Urothelium cell line (cell line): ENCODE measurements at regions not wholly inside any gene's neighbourhood (a gene's known extent, or its start where the extent isn't known, plus 50 kb on each side); places are given as distances from the start of the nearest gene placed in this dataset.
"Not testable (repeated sequence)": the region's sequence is repeated elsewhere in the genome, so short reads cannot be mapped to it uniquely, and the experiment has no call there.

Source experiments
- DNase-seq: peaks from one replicate; pipeline ENCODE4 v3.0.0; 2011; ENCODE audit warnings: low spot score, mixed read lengths
- FAIRE-seq: peaks from 2 replicates; lab custom pipeline; 2011; peaks lifted over from hg19 to GRCh38; lab: Jason Lieb, UNC

GRCh38 chr20:22529150-22530019 is 55.0 kb downstream of the FOXA2 start:
- FAIRE-seq: no peak
- DNase-seq: no peak

DNA sequence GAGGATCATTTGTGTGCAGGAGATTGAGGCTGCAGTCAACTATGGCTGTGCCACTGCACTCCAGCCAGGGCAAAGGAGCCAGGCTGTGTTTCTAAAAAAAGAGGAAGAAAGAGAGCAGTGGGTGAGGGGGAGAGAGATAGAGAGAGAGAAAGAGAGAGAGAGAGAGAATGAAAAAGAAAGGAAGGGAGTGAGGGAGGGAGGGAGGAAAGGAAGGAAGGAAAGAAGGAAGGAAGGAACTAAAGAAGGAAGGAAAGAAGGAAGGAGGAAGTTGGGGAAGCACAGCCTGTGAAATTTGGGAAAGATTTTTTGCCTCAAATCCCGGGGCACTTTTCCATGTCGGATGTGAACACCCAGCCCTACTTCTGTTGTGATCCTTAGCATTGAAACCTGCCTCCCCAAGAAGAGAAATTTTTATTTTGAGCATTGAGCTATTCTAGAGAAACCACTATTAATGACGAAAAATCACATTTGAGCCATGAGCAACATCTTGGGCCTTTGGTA is 57.8 kb downstream of the FOXA2 start:
- DNase-seq: no peak
- FAIRE-seq: no peak

DNA sequence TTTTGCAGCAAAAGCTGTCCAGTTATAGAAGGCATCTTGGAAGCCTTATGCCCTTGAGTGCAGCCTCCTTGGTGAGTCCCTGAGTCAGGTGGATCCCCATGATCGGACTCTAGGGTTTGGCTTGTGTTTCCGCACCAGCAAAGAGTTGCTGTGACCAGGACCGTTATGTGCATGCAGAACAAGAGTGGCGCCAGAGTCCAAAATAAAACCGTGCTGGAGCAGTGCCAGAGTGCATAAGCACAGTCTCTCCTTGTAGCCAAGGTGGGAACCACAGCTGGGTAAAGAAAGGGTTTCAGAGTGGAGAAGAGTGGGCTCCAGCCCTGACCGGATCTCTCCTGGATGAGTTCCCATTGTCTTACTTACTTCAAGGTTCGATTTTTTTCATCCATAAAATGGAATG is 58.6 kb downstream of the FOXA2 start:
- FAIRE-seq (no peak), DNase-seq (no peak)

- DNase-seq: no peak
- no peak for FAIRE-seq
Observed at GRCh38 chr20:22525069-22525820, 59.1 kb downstream of the FOXA2 start.

GRCh38 chr20:22524393-22525015 is 59.9 kb downstream of the FOXA2 start:
- FAIRE-seq (no peak), DNase-seq (no peak)

GRCh38 chr20:22523499-22524392 is 60.6 kb downstream of the FOXA2 start:
- no peak for DNase-seq
- no peak for FAIRE-seq

DNA sequence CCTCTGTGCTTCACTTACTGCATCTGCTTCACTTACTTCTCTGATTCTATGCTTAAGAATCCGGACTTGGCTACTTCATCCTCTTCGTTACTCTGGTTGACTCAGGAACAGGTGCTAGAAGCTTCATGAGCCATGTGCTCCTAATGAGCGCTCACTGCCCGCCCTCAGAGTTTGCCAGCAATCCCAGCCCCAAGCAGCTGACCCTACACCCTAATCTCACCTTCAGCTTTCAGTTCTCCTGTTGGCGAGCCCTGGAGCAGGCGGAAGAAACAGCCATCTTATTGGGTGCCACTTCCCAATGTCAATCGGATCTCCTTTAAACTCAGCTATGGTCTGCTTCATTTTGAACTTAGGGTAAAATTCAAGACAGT is 61.3 kb downstream of the FOXA2 start:
- no peak for FAIRE-seq
- DNase-seq: no peak

GRCh38 chr20:22522701-22523100 is 61.7 kb downstream of the FOXA2 start:
- FAIRE-seq (no peak), DNase-seq (no peak)

GRCh38 chr20:22521940-22522339 is 62.4 kb downstream of the FOXA2 start:
- not testable (repeated sequence) for FAIRE-seq, DNase-seq

GRCh38 chr20:22520381-22520780 is 64.0 kb downstream of the FOXA2 start:
- no peak for FAIRE-seq

GRCh38 chr20:22515264-22515663 is 69.1 kb downstream of the FOXA2 start:
- FAIRE-seq (no peak), DNase-seq (no peak)

More at GRCh38 chr20:22520381-22520780, 64.0 kb downstream of the FOXA2 start:
- DNase-seq: no peak

DNA sequence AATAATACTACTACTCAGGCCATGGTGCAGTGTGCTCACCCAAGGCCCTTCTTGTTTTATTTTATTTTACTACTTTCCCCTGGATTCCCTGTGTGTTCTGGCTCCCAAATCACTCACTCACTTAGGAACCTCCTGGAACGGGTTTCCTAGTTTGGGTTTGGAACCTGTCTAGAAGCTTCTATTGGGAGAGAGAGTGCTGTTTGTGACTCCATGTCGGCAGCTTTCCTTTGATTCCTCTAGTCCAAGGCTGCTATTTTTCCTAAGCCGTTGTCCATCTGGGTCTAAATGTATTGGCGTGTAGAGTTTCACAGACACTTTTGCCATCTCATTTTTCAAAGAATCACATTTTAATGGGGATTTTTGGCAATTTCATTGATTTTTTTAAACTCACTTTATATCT is 70.8 kb downstream of the FOXA2 start:
- DNase-seq (no peak), FAIRE-seq (no peak)

GRCh38 chr20:22512911-22513489 is 71.4 kb downstream of the FOXA2 start:
- DNase-seq: no peak

DNA sequence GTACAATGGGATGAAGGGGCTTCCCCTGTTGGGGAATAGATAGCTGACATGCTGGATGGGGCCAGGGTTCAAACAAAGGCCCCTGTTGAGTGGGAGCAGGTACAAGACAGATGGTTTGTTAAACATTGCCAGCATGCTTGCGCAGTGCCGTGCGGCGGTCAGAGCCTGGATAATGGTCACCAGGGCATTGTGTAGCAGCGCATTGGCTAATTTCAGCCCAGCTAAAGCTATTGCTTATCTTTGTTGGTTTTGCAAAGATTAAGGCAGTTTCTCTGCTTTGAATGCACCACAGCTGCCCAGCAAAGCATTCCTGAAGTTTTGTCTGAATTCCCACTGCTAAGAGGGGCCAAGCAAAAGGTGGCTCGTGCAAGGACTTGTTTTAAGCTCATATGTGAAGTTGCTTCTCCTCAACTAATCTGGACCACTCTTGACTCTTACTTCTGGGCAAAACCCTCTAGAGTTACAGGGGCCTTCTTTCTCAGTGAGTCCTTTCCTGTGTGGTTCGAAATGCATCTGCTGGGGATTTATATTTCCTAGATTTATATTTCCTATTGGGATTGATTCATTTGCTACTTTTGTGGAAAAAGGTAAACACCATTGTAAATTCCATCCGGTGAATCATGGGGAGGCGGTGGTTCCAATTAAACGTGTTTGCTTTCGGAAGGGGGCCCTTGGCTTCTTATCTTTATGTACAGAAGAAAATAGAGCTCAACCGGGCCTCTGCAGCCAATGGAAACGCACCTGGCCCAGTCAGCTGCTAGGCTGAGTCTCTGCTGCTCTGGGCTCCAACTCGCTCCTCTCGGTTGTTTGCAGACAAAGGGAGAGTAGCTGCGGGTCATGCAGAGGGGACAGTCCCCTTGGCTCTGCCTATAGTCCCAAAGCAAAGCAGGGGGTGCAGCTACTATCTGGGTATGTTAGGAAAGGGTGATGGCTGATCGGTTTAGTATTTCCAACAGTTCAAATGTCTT is 72.1 kb downstream of the FOXA2 start:
- FAIRE-seq (no peak), DNase-seq (peak; percentile 45)

More at GRCh38 chr20:22512911-22513489, 71.4 kb downstream of the FOXA2 start:
- no peak for FAIRE-seq

- FAIRE-seq: no peak
- no peak for DNase-seq
Observed at GRCh38 chr20:22509843-22510147, 74.6 kb downstream of the FOXA2 start.

- DNase-seq: no peak
- FAIRE-seq: peak; percentile 35
Observed at GRCh38 chr20:22509090-22509842, 75.1 kb downstream of the FOXA2 start.

- no peak for FAIRE-seq
- DNase-seq: no peak
Observed at GRCh38 chr20:22508426-22508825, 75.9 kb downstream of the FOXA2 start.

DNA sequence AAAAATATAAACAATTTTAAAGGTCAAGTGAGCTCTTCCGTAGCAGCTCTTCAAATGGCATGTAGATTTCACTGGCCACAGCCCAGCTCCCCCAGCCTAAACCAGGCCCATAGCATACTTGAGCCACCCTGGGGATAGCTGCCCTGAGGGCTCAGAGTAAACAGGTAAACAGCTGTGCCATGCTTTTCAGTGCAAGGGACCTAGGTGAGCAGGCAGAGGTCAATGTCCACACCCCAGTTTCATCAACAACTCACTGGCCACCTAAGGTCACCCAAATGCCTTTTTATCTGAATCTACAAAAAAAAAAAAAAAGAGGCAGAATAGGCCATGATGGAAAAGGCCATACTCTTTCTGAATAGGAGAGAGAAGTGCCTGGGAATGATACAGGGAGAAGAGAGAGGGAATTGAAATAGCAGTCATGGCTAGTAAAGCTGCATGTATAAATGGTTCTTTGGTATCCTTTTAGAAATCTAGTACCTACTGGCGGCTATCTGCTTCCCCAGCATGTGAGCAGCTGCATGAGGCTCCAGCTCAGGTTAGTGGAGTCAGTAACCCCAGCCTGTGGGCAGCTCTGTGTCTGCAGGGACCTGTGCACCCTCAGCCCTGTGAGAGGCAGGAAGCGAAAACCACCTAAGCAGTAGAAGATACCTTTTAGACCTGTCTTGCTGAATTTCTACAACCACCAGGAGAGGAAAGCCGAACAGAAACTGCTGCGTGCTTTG is 77.0 kb downstream of the FOXA2 start:
- no peak for FAIRE-seq
- no peak for DNase-seq
